ENCODE measurements at regions not wholly inside any gene's neighbourhood (a gene's known extent, or its start where the extent isn't known, plus 50 kb on each side); places are given as distances from the start of the nearest gene placed in this dataset.

DNA sequence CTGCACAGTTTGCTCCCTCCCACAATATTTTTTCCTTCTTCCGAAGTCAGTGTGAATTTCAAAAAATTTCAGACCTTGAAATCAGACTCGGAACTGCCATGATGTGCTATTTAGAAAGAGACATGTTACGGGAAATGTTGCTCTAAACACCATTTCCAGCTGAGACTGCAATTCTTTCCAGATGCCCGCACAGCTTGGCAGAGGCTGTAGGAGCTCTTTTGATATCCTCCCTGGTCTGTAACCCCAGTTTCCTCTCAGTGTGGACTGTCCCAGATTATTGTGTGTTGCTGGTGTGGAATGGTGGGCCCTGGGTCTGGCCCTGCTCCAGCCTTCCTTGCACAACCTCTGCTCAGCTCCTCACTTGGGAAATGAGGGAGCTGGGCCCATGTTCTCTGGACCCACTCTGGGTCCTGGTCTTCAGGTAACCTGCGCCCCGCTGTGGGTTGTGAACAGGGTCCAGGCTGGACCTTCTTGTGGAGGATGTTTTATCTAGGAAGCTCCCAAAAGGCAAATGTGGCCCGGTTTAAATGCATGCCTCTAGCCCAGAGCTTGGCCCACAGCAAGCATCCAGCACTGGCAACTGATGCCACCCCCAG lies 172.8 kb upstream of the CXCL12 start:
- H3K27me3 ChIP-seq (ENCODE audit: control insufficient read depth in 2 of 2, insufficient read depth in 2 of 2, low read length in 2 of 2), result peaks cover 0 to 2% of the 10 kb centered on the region in 2 donors
- no peaks in the 10 kb centered on the region for H3K4me1 ChIP-seq (ENCODE audit: control insufficient read depth in 2 of 2, insufficient read depth in 2 of 2, low read length in 2 of 2)
- no peaks in the 10 kb centered on the region for H3K9me3 ChIP-seq (ENCODE audit: control insufficient read depth in 2 of 2, low read length in 2 of 2)
- no peaks in the 10 kb centered on the region for H3K36me3 ChIP-seq (ENCODE audit: control insufficient read depth in 2 of 2, insufficient read depth in 2 of 2, low read length in 2 of 2)
- no peak overlapping the region for H3K9ac ChIP-seq (ENCODE audit: low read depth in 1 of 2, low read length in 2 of 2)
- no peak overlapping the region for H3K27ac ChIP-seq (ENCODE audit: low read depth in 2 of 2, low read length in 2 of 2)
- H3K4me3 ChIP-seq (ENCODE audit: low read length in 2 of 2), result no peak overlapping the region

DNA sequence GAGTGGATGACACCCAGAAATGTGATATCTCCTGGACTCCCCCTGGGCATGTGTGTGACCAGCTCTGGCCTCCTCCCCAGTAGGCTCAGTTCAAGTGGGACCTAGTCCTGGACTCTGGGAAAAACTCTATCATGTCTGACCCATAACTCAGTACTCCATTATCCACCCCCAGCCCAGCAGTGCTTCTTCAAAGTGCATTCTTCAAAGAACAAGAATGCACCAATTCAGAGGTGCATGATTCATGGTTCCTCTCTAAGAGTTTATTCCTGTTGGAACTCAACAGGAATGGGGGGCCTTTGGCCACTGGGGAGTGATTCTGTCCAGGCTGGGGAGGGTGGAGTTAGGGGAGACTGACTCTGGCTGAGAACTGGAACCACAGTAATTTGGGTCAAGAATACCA lies 173.6 kb upstream of the CXCL12 start:
- no peak overlapping the region for H3K4me3 ChIP-seq (ENCODE audit: low read length in 2 of 2)
- peaks cover 0 to 2% of the 10 kb centered on the region in 2 donors for H3K27me3 ChIP-seq (ENCODE audit: control insufficient read depth in 2 of 2, insufficient read depth in 2 of 2, low read length in 2 of 2)
- H3K4me1 ChIP-seq (ENCODE audit: control insufficient read depth in 2 of 2, insufficient read depth in 2 of 2, low read length in 2 of 2), result no peaks in the 10 kb centered on the region
- no peak overlapping the region for H3K9ac ChIP-seq (ENCODE audit: low read depth in 1 of 2, low read length in 2 of 2)
- no peaks in the 10 kb centered on the region for H3K36me3 ChIP-seq (ENCODE audit: control insufficient read depth in 2 of 2, insufficient read depth in 2 of 2, low read length in 2 of 2)
- no peaks in the 10 kb centered on the region for H3K9me3 ChIP-seq (ENCODE audit: control insufficient read depth in 2 of 2, low read length in 2 of 2)
- no peak overlapping the region for H3K27ac ChIP-seq (ENCODE audit: low read depth in 2 of 2, low read length in 2 of 2)

DNA sequence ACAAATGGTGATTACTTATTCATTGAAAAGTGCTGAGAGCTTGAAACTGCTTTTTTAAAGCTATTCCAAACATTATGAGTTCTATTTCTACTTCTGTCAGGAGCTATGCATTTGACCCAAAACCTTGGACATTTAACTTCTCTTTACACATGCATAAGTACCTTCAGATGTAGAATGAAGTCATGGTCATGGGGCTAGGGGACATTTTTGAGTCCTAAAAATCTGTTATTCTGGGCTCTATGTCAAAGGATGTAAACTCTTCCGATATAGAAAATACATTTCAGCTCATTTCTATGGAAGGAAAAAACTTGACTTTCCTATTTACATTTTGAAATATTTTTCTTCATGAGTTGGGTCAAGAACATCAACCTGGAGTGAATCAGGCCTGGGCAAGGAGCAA lies 179.5 kb upstream of the CXCL12 start:
- Histone ChIP-seq H3K27me3 (ENCODE audit: control insufficient read depth in 2 of 2, insufficient read depth in 2 of 2, low read length in 2 of 2) (no peaks in the 10 kb centered on the region), H3K27ac (ENCODE audit: low read depth in 2 of 2, low read length in 2 of 2) (no peak overlapping the region), H3K9me3 (ENCODE audit: control insufficient read depth in 2 of 2, low read length in 2 of 2) (no peaks in the 10 kb centered on the region), H3K4me1 (ENCODE audit: control insufficient read depth in 2 of 2, insufficient read depth in 2 of 2, low read length in 2 of 2) (no peaks in the 10 kb centered on the region), H3K9ac (ENCODE audit: low read depth in 1 of 2, low read length in 2 of 2) (no peak overlapping the region), H3K4me3 (ENCODE audit: low read length in 2 of 2) (no peak overlapping the region), H3K36me3 (ENCODE audit: control insufficient read depth in 2 of 2, insufficient read depth in 2 of 2, low read length in 2 of 2) (no peaks in the 10 kb centered on the region)

DNA sequence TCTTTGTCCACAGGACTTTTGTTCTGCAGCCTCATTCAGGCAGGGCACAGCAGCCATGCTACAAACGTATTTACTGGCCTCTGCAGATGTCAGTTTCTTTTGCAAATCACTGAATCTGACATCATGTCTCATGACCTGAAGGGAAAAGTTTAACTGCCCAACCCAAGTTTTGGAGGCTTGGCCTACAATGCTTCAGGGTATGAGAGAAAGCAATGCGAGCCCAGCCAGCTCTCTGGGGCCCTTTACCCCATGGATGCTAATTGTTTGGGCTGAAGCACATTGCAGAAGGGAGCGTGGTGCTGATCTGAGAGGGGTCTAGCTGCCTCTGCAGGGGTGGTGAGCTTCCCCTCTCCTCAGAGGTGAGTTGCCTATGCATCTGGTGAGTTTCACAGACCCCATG lies 179.9 kb upstream of the CXCL12 start:
- Histone ChIP-seq H3K4me1 (ENCODE audit: control insufficient read depth in 2 of 2, insufficient read depth in 2 of 2, low read length in 2 of 2) (no peaks in the 10 kb centered on the region), H3K9me3 (ENCODE audit: control insufficient read depth in 2 of 2, low read length in 2 of 2) (no peaks in the 10 kb centered on the region), H3K9ac (ENCODE audit: low read depth in 1 of 2, low read length in 2 of 2) (no peak overlapping the region), H3K36me3 (ENCODE audit: control insufficient read depth in 2 of 2, insufficient read depth in 2 of 2, low read length in 2 of 2) (no peaks in the 10 kb centered on the region), H3K27ac (ENCODE audit: low read depth in 2 of 2, low read length in 2 of 2) (no peak overlapping the region), H3K27me3 (ENCODE audit: control insufficient read depth in 2 of 2, insufficient read depth in 2 of 2, low read length in 2 of 2) (no peaks in the 10 kb centered on the region), H3K4me3 (ENCODE audit: low read length in 2 of 2) (no peak overlapping the region)

DNA sequence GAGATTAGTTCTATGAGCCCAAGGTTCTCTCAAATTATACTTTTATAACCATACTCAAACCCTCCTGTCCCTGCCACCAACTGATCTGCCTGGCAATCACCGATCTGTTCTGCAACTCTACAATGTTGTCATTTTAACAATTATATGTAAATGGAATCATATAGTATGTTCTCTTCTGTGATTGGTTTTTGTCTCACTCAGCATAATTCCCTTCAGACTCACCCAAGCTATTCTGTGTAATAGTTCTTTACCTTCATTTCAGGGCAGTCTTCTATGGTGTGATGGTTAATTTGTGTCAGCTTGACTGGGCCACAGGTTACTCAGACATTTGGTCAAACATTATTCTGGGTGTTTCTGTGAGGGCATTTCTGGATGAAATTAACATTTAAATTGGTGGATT lies 181.9 kb upstream of the CXCL12 start:
- no peaks in the 10 kb centered on the region for H3K36me3 ChIP-seq (ENCODE audit: control insufficient read depth in 2 of 2, insufficient read depth in 2 of 2, low read length in 2 of 2)
- H3K27me3 ChIP-seq (ENCODE audit: control insufficient read depth in 2 of 2, insufficient read depth in 2 of 2, low read length in 2 of 2), result no peaks in the 10 kb centered on the region
- H3K9me3 ChIP-seq (ENCODE audit: control insufficient read depth in 2 of 2, low read length in 2 of 2), result no peaks in the 10 kb centered on the region
- H3K9ac ChIP-seq (ENCODE audit: low read depth in 1 of 2, low read length in 2 of 2), result no peak overlapping the region
- H3K27ac ChIP-seq (ENCODE audit: low read depth in 2 of 2, low read length in 2 of 2), result no peak overlapping the region
- H3K4me1 ChIP-seq (ENCODE audit: control insufficient read depth in 2 of 2, insufficient read depth in 2 of 2, low read length in 2 of 2), result no peaks in the 10 kb centered on the region
- no peak overlapping the region for H3K4me3 ChIP-seq (ENCODE audit: low read length in 2 of 2)

DNA sequence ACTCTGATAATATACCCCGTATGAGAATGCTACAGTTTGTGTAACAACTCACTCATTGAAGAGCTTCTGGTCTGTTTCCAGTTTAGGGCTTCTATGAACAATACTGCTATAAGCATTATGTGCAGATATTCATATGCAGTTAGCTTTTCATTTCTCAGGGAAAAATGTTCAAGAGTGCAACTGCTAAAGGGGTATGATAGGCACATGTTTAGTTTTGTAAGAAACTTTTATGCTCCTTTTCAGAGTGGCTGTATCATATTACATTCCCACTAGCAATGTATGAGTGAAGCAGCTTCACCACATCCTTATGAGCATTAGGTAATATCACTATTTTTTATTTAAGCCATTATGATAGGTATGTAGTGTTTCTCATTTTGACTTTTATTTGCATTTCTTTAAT lies 182.6 kb upstream of the CXCL12 start:
- Histone ChIP-seq H3K36me3 (ENCODE audit: control insufficient read depth in 2 of 2, insufficient read depth in 2 of 2, low read length in 2 of 2) (no peaks in the 10 kb centered on the region), H3K27ac (ENCODE audit: low read depth in 2 of 2, low read length in 2 of 2) (no peak overlapping the region), H3K9me3 (ENCODE audit: control insufficient read depth in 2 of 2, low read length in 2 of 2) (no peaks in the 10 kb centered on the region), H3K4me3 (ENCODE audit: low read length in 2 of 2) (no peak overlapping the region), H3K4me1 (ENCODE audit: control insufficient read depth in 2 of 2, insufficient read depth in 2 of 2, low read length in 2 of 2) (no peaks in the 10 kb centered on the region), H3K27me3 (ENCODE audit: control insufficient read depth in 2 of 2, insufficient read depth in 2 of 2, low read length in 2 of 2) (no peaks in the 10 kb centered on the region), H3K9ac (ENCODE audit: low read depth in 1 of 2, low read length in 2 of 2) (no peak overlapping the region)

DNA sequence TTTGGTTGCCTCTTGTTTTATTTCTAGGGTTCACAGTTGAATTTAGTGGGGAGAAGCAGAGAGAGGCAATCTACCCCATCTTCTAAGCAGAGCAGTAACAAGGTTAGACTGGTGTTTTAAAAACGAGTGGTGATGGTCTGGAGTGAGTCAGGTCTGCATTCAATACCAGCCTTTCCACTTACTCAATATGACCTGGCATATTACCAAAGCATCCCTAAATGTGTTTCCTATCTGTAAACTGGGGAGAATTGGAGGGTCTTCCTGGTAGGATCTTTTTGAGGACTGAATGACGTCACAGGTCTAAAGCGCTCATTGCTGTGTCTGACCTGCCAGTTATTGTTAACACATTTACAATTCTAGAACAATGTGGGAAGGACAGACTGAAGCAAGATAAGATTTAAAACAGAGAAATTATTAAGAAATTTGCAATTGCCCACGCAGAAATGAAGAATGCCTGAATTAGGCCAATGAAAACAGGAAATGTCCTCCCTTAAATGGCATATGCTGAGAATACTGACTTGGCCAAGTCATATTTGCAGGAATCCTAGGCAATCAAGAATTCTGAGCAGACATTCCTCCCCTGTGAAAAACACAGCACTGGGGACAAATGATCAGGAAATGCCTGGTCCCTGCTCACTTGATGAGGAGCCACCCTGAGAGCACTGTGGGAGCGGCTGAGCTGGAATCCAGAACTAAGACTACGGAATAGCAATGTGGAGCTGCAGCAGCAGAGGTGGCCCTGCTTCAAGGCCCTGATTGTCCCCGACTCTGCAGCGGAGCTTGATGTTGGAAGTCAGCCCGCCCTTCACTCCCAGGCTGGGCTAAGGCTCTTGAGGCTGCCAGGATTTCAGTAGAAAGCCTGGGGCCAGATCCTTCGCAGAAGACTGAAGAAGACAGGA lies 184.5 kb upstream of the CXCL12 start:
- no peaks in the 10 kb centered on the region for H3K27me3 ChIP-seq (ENCODE audit: control insufficient read depth in 2 of 2, insufficient read depth in 2 of 2, low read length in 2 of 2)
- no peak overlapping the region for H3K4me3 ChIP-seq (ENCODE audit: low read length in 2 of 2)
- no peak overlapping the region for H3K27ac ChIP-seq (ENCODE audit: low read depth in 2 of 2, low read length in 2 of 2)

DNA sequence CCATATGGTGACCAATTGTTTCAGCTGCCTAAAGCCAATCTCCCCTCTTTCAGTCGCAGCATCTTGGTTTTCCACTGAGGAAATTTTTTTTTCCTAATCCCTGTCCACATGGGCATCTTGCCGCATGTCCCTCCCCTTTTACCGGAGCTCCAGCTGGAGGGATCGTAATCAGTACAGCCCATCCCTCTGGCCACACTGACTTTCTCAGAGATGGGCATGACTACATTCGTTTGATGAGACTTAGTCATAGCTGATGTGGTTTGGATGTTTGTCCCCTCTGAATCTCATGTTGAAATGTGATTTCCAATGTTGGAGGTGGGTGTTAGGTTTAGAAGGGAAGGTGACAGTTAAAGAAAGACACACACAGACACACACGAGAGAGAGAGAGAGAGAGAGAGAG lies 186.8 kb upstream of the CXCL12 start:
- H3K27me3 ChIP-seq (ENCODE audit: control insufficient read depth in 2 of 2, insufficient read depth in 2 of 2, low read length in 2 of 2), result no peaks in the 10 kb centered on the region
- no peak overlapping the region for H3K4me3 ChIP-seq (ENCODE audit: low read length in 2 of 2)
- H3K9me3 ChIP-seq (ENCODE audit: control insufficient read depth in 2 of 2, low read length in 2 of 2), result no peaks in the 10 kb centered on the region
- no peak overlapping the region for H3K9ac ChIP-seq (ENCODE audit: low read depth in 1 of 2, low read length in 2 of 2)
- H3K4me1 ChIP-seq (ENCODE audit: control insufficient read depth in 2 of 2, insufficient read depth in 2 of 2, low read length in 2 of 2), result peaks cover 0 to 2% of the 10 kb centered on the region in 2 donors
- no peaks in the 10 kb centered on the region for H3K36me3 ChIP-seq (ENCODE audit: control insufficient read depth in 2 of 2, insufficient read depth in 2 of 2, low read length in 2 of 2)
- H3K27ac ChIP-seq (ENCODE audit: low read depth in 2 of 2, low read length in 2 of 2), result no peak overlapping the region

More for the DNA sequence above, 184.5 kb upstream of the CXCL12 start:
- no peaks in the 10 kb centered on the region for H3K9me3 ChIP-seq (ENCODE audit: control insufficient read depth in 2 of 2, low read length in 2 of 2)
- H3K9ac ChIP-seq (ENCODE audit: low read depth in 1 of 2, low read length in 2 of 2), result no peak overlapping the region
- H3K4me1 ChIP-seq (ENCODE audit: control insufficient read depth in 2 of 2, insufficient read depth in 2 of 2, low read length in 2 of 2), result no peaks in the 10 kb centered on the region
- H3K36me3 ChIP-seq (ENCODE audit: control insufficient read depth in 2 of 2, insufficient read depth in 2 of 2, low read length in 2 of 2), result no peaks in the 10 kb centered on the region

DNA sequence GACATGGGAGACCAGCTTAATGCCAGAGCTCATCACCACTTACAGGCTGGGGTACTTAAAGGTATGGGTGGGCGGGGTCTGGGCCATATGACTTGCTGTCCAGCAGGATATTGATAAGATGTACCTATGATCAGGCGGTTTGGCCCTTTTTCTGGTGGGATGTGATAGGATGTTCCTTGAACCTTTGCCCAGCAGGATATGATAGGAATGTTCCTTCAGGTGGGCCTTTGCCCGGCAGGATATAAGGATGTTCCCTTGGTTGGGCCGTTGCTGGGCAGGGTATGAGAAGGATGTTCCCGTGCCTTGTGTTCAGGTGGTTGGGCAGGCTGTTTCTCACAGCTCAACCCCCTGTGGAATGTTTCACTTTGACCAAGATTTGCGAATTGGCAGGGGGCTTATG lies 187.2 kb upstream of the CXCL12 start:
- no peak overlapping the region for H3K4me3 ChIP-seq (ENCODE audit: low read length in 2 of 2)
- peaks cover 0 to 2% of the 10 kb centered on the region in 2 donors for H3K4me1 ChIP-seq (ENCODE audit: control insufficient read depth in 2 of 2, insufficient read depth in 2 of 2, low read length in 2 of 2)
- H3K36me3 ChIP-seq (ENCODE audit: control insufficient read depth in 2 of 2, insufficient read depth in 2 of 2, low read length in 2 of 2), result no peaks in the 10 kb centered on the region
- no peak overlapping the region for H3K27ac ChIP-seq (ENCODE audit: low read depth in 2 of 2, low read length in 2 of 2)
- H3K9me3 ChIP-seq (ENCODE audit: control insufficient read depth in 2 of 2, low read length in 2 of 2), result no peaks in the 10 kb centered on the region
- H3K9ac ChIP-seq (ENCODE audit: low read depth in 1 of 2, low read length in 2 of 2), result no peak overlapping the region
- H3K27me3 ChIP-seq (ENCODE audit: control insufficient read depth in 2 of 2, insufficient read depth in 2 of 2, low read length in 2 of 2), result no peaks in the 10 kb centered on the region

DNA sequence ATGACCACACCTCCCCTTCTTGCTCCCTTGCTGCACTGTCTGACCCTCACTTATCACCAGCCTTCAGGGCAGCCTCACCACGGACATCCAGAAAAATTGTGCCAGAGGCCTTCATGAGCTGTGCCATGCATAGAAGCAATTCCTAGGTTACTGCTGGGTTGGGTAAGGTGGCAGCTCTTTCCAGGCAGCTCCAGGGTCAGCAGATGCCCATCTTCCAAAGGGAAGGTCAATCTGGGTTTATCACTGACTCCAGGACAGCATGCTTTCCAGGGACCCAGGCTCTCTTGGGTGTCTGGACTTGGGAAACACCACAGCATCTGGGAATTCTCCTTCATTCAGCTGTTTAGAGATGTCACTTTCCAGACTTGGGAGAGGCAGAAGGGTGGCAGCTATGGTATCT lies 188.9 kb upstream of the CXCL12 start:
- Histone ChIP-seq H3K4me3 (ENCODE audit: low read length in 2 of 2) (no peak overlapping the region), H3K9ac (ENCODE audit: low read depth in 1 of 2, low read length in 2 of 2) (no peak overlapping the region), H3K27ac (ENCODE audit: low read depth in 2 of 2, low read length in 2 of 2) (no peak overlapping the region), H3K9me3 (ENCODE audit: control insufficient read depth in 2 of 2, low read length in 2 of 2) (no peaks in the 10 kb centered on the region), H3K36me3 (ENCODE audit: control insufficient read depth in 2 of 2, insufficient read depth in 2 of 2, low read length in 2 of 2) (no peaks in the 10 kb centered on the region), H3K27me3 (ENCODE audit: control insufficient read depth in 2 of 2, insufficient read depth in 2 of 2, low read length in 2 of 2) (no peaks in the 10 kb centered on the region), H3K4me1 (ENCODE audit: control insufficient read depth in 2 of 2, insufficient read depth in 2 of 2, low read length in 2 of 2) (peaks cover 0 to 2% of the 10 kb centered on the region in 2 donors)
